ENCODE measurements at regions not wholly inside any gene's neighbourhood (a gene's known extent, or its start where the extent isn't known, plus 50 kb on each side); places are given as distances from the start of the nearest gene placed in this dataset.

DNA sequence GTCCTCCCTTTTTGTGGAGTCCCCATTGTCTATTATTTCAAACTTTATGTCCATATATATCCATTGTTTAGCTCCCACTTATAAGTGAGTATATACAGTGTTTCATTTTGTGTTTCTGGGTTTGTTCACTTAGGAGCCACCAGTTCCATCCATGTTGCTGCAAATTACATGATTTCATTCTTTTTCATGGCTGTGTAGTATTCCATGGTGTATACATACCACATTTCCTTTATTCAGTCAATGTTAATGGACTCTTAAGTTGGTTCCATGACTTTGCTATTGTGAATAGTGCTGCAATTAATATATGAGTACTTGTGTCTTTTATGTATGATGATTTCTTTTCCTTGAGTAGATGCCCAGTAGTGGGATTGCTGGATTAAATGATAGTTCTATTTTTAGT lies 329.1 kb downstream of the AR start:
- no peak for DNase-seq (ENCODE audit: low read depth, low spot score)
- intact Hi-C loops (cut with micrococcal nuclease; ENCODE audit: unreplicated experiment), result no loop called here

GRCh38 chrX:67892401-67892800 lies 348.6 kb downstream of the AR start:
- no peak overlapping the region for H3K4me3 ChIP-seq (ENCODE audit: low read depth in 2 of 2, low read length in 2 of 2)
- no peak for TF ChIP-seq POLR2AphosphoS5 (IDR thresholded peaks at IDR 0.05; ENCODE audit: low read depth, low read length)
- no peak for TF ChIP-seq TCF7L2 (IDR thresholded peaks at IDR 0.05; ENCODE audit: low read depth, low read length)
- TF ChIP-seq CTCF (IDR thresholded peaks at IDR 0.05), result no peak
- no peak for TF ChIP-seq REST (IDR thresholded peaks at IDR 0.05; ENCODE audit: insufficient read depth in 1 of 2, low read depth in 2 of 2, low read length in 1 of 2)
- no peak for TF ChIP-seq SIN3A (IDR thresholded peaks at IDR 0.05; ENCODE audit: borderline replicate concordance, insufficient read depth, low read depth, low read length)
- in situ Hi-C loops (cut with HindIII; ENCODE audit: low pct_unique_long_range_greater_than_20kb, low sequenced_read_pairs), result no loop called here
- no peak overlapping the region for H3K27ac ChIP-seq (ENCODE audit: low read length)
- intact Hi-C loops (cut with micrococcal nuclease; ENCODE audit: unreplicated experiment), result no loop called here
- peaks cover 3% of the 10 kb centered on the region; the same call in 1 of the 2 replicates for H3K9me3 ChIP-seq (ENCODE audit: control insufficient read depth, insufficient read depth, low read depth, low read length)
- ATAC-seq (no peak), DNase-seq (ENCODE audit: low read depth, low spot score) (no peak)
- POLR2A ChIA-PET, result no interaction called here
- H3K36me3 ChIP-seq (ENCODE audit: control insufficient read depth, insufficient read depth, low read length), result no peaks in the 10 kb centered on the region
- no peaks in the 10 kb centered on the region for H3K27me3 ChIP-seq (ENCODE audit: control insufficient read depth, insufficient read depth, low read length)
- no TSS peak for BruUV-seq (replicated peaks)
- H3K4me1 ChIP-seq (ENCODE audit: control insufficient read depth, insufficient read depth, low read length), result no peaks in the 10 kb centered on the region
- CTCF ChIA-PET, result no interaction called here

More for the DNA sequence above, 329.1 kb downstream of the AR start:
- BruUV-seq (replicated peaks), result no TSS peak
- Histone ChIP-seq H3K4me3 (ENCODE audit: low read depth in 2 of 2, low read length in 2 of 2) (no peak overlapping the region), H3K27me3 (ENCODE audit: control insufficient read depth, insufficient read depth, low read length) (no peaks in the 10 kb centered on the region), H3K36me3 (ENCODE audit: control insufficient read depth, insufficient read depth, low read length) (no peaks in the 10 kb centered on the region), H3K27ac (ENCODE audit: low read length) (no peak overlapping the region), H3K4me1 (ENCODE audit: control insufficient read depth, insufficient read depth, low read length) (no peaks in the 10 kb centered on the region), H3K9me3 (ENCODE audit: control insufficient read depth, insufficient read depth, low read depth, low read length) (no peaks in the 10 kb centered on the region)
- CTCF ChIA-PET, result no interaction called here
- POLR2A ChIA-PET, result no interaction called here
- in situ Hi-C loops (cut with HindIII; ENCODE audit: low pct_unique_long_range_greater_than_20kb, low sequenced_read_pairs), result no loop called here
- TF ChIP-seq TCF7L2 (IDR thresholded peaks at IDR 0.05; ENCODE audit: low read depth, low read length) (no peak), POLR2AphosphoS5 (IDR thresholded peaks at IDR 0.05; ENCODE audit: low read depth, low read length) (no peak), REST (IDR thresholded peaks at IDR 0.05; ENCODE audit: insufficient read depth in 1 of 2, low read depth in 2 of 2, low read length in 1 of 2) (no peak), CTCF (IDR thresholded peaks at IDR 0.05) (no peak), SIN3A (IDR thresholded peaks at IDR 0.05; ENCODE audit: borderline replicate concordance, insufficient read depth, low read depth, low read length) (no peak)
- no peak for ATAC-seq
